ENCODE measurements at regions not wholly inside any gene's neighbourhood (a gene's known extent, or its start where the extent isn't known, plus 50 kb on each side); places are given as distances from the start of the nearest gene placed in this dataset.

DNA sequence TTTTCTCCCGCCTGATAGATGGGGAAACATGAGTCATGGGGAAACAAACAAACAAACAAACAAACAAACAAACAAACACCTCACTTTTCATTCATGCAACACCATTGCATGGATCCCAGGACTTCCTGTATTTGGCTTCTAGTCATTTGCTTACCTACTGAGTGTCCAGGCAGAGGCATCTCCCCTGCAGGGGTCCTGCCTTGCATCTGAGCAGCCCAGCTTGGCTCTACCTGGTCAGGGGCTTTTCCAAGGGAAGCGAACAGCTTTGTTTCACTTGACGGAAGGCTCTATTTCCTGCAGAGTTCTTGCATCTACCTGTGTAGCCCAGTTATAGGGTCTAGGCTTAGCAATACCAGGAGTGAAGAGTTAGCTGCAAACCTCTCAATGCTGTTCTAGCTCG, 374.2 kb downstream of the GATA3 start:
- DNase-seq (ENCODE audit: low spot score), result no peak
- H3K27ac ChIP-seq, result no peak overlapping the region
- CTCF ChIA-PET, result no interaction called here
- TF ChIP-seq, protein P1, sequence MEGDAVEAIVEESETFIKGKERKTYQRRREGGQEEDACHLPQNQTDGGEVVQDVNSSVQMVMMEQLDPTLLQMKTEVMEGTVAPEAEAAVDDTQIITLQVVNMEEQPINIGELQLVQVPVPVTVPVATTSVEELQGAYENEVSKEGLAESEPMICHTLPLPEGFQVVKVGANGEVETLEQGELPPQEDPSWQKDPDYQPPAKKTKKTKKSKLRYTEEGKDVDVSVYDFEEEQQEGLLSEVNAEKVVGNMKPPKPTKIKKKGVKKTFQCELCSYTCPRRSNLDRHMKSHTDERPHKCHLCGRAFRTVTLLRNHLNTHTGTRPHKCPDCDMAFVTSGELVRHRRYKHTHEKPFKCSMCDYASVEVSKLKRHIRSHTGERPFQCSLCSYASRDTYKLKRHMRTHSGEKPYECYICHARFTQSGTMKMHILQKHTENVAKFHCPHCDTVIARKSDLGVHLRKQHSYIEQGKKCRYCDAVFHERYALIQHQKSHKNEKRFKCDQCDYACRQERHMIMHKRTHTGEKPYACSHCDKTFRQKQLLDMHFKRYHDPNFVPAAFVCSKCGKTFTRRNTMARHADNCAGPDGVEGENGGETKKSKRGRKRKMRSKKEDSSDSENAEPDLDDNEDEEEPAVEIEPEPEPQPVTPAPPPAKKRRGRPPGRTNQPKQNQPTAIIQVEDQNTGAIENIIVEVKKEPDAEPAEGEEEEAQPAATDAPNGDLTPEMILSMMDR (conservative IDR thresholded peaks at IDR 0.05; ENCODE audit: low read depth), result no peak
- POLR2A ChIA-PET (ENCODE audit: low non-redundant PET), result no interaction called here

DNA sequence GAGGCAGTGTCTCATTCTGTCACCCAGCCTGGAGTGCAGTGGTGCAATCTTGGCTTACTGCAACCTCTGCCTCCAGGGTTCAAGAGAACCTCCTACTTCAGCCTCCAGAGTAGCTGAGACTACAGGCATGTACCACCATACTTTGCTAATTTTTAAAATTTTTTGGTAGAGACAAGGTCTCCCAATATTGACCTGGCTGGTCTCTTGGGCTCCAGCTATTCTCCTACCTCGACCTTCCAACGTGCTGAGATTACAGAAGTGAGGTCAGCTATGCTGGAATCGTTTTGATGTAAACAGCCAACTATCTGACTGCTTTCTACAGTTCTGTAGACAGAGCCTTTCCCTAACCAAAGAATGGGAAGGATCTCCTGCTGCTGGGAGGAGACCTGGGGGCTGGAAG, 375.8 kb downstream of the GATA3 start:
- POLR2A ChIA-PET (ENCODE audit: low non-redundant PET), result interaction anchor here (0.6 kb wide), 1 partner anchor 50 kb away, joined by 3 read pairs; no protein-coding TSS in a partner anchor
- CTCF ChIA-PET, result interaction anchor here (0.6 kb wide), 2 partner anchors 230 to 535 kb away, joined by 3 read pairs; no protein-coding TSS in a partner anchor
- no peak for DNase-seq (ENCODE audit: low spot score)
- no peak overlapping the region for H3K27ac ChIP-seq
- TF ChIP-seq, protein P1 (conservative IDR thresholded peaks at IDR 0.05; ENCODE audit: low read depth), result no peak

DNA sequence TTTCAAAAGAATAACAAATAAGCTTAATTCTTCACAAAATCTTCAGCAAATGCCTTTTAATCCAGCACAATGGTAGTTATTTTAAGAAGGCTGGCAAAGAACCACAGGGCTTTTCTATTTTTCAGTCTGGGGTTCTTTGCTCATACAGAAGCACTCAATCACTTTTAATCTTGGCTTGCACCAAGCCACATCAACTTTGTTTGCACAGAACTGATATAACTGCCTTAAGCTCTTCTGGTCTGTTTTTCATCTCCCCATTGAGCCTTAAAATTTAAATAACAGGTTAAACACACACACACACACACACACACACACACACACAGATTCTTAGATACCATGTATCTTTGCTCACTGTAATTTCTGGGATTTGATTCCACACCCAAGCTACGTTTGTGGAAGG, 377.0 kb downstream of the GATA3 start:
- no peak for DNase-seq (ENCODE audit: low spot score)
- H3K27ac ChIP-seq, result no peak overlapping the region
- ChIA-PET CTCF (interaction anchor here (0.8 kb wide), 1 partner anchor 182 kb away, joined by 3 read pairs; no protein-coding TSS in a partner anchor), POLR2A (ENCODE audit: low non-redundant PET) (no interaction called here)
- TF ChIP-seq, protein P1 (conservative IDR thresholded peaks at IDR 0.05; ENCODE audit: low read depth), result no peak

DNA sequence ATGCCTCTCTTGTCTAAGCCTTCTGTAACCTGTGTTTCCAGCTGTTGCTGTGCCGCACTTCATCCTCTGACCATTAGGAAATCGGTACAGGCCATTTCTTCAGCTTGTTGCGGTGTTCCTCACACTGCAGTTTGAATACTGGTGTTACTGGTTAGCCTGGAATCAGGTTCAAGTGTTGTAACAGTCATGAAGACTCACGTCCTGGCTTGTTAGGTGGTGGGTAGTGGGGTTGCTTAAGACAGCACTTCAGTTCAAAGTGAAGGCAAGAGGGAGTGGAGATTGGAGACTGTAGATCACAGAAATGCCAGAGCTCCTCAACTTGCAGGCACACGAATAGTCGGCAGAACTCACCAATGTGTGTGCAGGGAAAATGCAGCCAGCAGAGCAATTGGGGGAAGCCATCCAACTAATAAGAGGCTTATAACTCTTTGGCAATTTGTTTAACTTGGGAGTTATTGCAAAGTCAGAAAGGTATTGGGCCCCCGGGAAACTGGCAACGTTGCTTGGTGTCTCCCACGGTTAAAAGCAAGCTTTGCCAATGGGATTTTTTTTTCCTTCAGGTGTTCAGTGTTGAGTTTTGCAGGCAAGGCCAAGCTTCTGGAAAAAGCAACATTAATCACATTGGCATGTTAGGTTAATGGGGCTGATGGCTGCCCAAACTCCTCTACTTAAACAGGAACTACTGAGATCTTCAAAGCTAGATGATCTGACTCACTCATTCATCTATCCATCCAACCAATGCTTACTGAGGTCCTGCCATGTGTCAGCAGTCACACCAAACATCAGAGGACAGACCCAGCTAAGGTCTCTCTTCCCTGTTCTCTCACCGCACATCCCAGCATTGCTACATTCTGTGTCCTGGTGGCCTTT, 380.9 kb downstream of the GATA3 start:
- H3K27ac ChIP-seq, result no peak overlapping the region
- TF ChIP-seq, protein P1 (conservative IDR thresholded peaks at IDR 0.05; ENCODE audit: low read depth), result no peak
- peak; percentile 60 for DNase-seq (ENCODE audit: low spot score)
- CTCF ChIA-PET, result interaction anchor here (0.6 to 0.7 kb wide), 2 partner anchors 24 to 103 kb away, joined by 3 read pairs; no protein-coding TSS in a partner anchor
- POLR2A ChIA-PET (ENCODE audit: low non-redundant PET), result no interaction called here

DNA sequence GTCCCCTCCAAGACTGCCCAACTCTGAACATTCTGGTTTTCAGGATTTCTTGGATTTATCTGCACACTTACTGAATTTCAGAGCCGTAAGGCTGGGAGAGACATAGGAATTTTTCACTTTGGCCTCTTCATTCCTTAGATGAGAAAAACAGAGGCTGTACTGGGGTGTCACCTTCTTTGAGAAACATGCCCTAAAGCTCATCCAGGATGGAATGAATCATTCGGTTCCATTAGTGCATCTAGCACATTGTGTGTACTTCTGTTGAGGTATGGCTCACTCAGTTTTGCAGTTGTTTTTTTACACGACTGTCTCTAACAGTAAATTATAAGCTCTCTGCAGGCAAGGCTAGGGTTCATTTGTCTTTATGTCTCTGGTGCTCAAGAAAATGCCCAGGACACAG, 383.4 kb downstream of the GATA3 start:
- ChIA-PET POLR2A (ENCODE audit: low non-redundant PET) (no interaction called here), CTCF (no interaction called here)
- TF ChIP-seq, protein P1 (conservative IDR thresholded peaks at IDR 0.05; ENCODE audit: low read depth), result no peak
- DNase-seq (ENCODE audit: low spot score), result no peak
- H3K27ac ChIP-seq, result no peak overlapping the region

DNA sequence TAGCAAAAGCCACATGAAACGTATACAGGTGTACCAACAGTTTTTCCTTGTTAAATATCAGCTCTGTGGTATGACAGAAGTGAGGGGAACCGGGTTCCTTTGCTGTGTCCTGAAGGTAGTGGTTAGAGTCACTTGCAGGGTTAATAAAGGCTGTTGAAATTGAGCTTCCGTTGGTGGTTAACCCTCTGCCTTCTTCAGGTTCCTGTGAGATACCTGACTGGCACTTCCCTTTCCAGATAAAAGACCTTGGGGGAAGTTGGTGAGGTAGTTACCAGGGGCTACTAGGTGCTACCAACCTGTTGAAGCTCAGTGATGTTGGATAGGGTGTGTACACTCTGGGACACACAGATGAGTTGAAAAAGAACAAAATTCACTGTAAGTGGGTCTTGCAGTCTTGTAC, 384.1 kb downstream of the GATA3 start:
- CTCF ChIA-PET, result no interaction called here
- H3K27ac ChIP-seq, result no peak overlapping the region
- DNase-seq (ENCODE audit: low spot score), result no peak
- POLR2A ChIA-PET (ENCODE audit: low non-redundant PET), result no interaction called here
- TF ChIP-seq, protein P1 (conservative IDR thresholded peaks at IDR 0.05; ENCODE audit: low read depth), result no peak

Measured in RWPE1 (cell line).